ENCODE measurements at regions not wholly inside any gene's neighbourhood (a gene's known extent, or its start where the extent isn't known, plus 50 kb on each side); places are given as distances from the start of the nearest gene placed in this dataset.
"Not testable (repeated sequence)": the region's sequence is repeated elsewhere in the genome, so short reads cannot be mapped to it uniquely, and the experiment has no call there.

DNA sequence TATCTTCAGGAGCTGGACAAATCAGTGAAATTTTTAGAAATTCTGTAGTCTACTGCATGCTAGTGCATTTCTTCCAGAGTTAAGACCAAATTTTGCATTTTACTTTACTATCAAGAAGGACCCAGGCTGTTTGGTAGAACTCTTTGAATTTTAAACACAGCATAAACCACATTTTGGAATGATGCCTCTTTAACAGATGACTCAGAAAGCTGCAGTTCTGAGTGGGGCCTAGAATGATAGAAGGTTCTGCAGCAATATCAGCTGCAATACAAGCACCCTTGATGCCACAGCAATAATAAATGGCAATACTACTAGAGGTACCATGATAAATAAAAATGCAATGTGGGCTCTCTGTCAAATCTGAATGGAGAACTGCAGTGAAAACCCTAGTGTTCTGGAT is 198.7 kb downstream of the TMA16 start:
- DNase-seq (ENCODE audit: low spot score) = no peak

DNA sequence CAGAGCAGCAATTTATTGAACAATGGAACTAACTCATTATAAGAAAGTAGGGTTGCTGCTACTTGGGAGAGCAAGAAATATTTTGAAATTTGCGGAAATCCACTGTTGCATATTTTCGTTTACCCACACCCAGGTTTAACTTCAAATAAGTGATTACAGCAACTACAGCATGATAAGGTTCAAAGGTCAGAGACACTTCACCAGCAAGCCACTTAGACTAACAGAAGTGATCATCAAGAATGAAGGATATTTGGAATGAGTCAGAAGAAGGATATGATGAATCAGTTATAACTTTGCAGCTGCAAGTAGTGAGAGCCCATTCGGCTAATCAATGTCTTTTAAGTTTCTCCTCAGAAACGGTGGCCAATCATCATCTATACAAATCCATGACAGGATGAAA is 199.3 kb downstream of the TMA16 start:
- no peak for DNase-seq (ENCODE audit: low spot score)

DNA sequence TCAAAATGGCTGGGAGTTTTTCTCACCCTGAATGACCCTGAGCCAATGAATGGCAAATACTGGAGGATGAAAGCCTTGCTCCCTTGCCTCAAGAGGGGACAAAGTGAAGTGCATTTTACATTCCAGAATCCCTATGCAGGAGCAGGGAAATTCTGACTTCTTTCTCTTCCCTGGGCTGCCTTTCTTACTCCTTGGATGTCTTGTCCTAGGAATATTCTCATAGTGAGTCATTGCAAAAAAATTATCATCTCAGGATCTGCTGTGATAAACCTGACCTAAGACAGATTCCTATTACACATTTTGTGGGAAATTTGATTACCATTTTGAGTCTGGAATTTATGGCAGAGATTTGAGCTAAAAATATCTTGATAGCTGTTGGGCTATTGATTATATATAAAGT is 199.9 kb downstream of the TMA16 start:
- no peak for DNase-seq (ENCODE audit: low spot score)

DNA sequence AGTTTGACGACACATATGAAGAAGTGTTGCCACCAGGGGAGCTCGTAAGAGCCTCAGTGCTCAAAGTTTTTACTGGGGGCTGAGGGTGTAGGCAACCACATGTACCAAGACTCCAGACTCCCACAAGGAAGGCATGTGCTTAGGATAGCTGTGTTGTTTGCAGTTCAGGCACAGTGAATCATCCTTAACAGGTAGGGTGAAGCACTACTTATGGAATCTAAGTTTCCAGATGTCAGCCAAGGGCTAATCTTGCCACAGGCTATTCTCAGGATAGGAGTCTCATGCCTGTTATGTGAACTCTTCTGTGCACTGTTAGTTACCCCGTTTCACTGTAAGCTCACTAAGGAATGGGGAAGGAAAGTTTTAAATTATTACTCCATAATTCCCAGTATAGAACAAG is 202.6 kb downstream of the TMA16 start:
- DNase-seq (ENCODE audit: low spot score) = no peak

DNA sequence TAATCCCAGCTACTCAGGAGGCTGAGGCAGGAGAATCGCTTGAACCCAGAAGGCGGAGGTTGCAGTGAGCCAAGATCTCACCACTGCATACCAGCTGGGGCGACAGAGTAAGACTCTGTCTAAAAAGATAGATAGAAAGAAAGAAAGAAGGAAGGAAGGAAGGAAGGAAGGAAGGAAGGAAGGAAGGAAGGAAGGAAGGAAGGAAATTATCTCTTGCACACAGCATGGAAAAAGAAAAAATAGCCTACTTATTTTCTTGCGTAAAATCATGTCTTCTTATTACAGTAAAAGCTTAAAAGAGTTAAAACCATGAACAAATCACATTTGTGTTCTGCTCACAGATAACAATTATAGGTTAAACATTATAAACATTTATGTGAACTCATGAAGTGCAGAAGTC is 205.9 kb downstream of the TMA16 start:
- DNase-seq (ENCODE audit: low spot score) = not testable (repeated sequence)

DNA sequence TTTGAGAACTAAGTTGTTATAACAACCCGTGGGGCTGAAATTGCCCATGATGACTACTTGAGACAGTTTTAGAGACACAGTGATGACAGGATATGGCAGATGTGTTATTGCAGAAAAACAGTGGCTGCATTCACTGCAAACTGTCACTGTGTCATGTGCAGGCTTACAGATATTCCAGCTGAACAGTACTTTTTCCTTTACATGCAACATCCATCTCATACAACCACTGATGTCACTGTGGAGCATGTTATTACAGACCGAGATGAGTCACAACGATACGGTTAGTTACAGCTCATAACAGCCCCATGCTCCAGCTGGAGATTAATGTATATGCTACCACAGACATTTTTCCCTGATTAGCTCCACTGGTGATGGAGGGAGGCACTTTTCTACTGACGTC is 207.4 kb downstream of the TMA16 start:
- DNase-seq (ENCODE audit: low spot score) = no peak

DNA sequence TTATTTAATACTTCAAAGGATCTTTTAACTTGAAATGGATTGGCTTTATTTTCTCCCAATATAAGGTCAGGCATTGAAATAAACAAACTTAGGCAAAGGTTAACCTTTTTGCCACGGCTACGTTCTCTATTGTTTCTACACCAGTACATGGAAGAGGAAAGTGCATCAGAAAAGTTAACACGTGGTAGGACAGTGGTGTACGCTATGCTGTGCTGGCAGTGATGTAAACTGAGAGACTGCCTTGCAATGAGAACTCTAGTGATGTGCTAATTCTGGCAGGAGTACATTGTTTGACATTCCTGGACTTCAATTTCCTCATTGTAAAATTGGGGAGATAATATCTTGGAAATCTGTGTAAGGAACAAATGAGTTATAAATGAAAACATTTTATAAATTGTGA is 208.2 kb downstream of the TMA16 start:
- no peak for DNase-seq (ENCODE audit: low spot score)

DNA sequence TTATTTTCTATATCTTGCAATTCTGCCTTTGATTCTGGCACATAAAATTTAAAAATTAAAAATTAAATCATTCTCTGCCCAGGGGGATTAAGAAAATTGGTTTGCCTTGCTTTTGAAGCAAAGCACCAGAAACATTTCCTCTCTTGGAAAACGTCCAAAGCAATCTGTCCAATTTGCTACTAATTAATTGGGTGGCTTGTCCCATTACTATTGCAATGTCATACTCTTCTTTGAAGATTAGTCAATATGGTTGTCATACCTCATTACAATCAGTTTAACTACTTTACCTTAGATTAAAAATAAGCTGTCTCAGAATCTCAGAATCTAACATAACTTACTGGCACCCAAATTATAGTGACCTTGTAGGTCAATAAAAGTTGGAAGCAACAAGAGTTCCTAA is 208.8 kb downstream of the TMA16 start:
- no peak for DNase-seq (ENCODE audit: low spot score)

DNA sequence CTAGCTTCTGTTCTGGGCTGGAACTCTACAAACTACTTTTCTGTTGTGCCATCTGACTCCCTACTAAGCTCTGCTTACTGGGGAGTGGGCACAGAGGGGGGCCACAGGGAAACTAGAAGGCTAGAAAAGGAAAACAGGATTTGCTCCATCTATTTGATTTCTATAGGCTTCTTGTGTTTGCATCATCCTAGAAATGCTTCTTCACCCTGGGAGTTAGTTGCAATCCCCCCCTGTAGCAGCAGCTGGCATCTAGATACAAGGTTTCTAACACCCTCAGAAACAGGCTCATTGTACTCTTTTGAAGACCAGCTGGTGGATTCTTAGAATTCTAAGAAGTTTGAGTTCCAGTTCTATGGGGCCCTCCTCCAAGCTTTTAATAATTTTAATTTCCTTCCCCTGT is 213.4 kb downstream of the TMA16 start:
- no peak for DNase-seq (ENCODE audit: low spot score)

DNA sequence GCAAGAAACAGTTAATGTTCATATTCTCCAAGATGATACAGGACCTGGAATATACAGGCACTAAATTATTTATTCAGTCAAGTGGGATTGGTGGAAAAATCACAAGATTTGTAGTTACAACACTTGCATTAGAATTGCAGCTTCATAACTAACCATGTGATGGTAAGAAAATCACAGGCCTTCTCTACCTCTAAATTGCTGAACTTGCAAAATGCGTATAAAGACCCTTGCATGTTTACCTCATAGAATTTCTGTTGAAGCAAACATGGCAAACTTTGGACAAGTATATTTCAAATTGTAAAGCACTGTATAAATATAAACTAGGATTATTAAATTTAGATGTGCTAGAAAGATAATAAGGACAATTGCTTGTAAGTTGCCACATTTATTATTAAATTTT is 215.1 kb downstream of the TMA16 start:
- DNase-seq (ENCODE audit: low spot score) = no peak

DNA sequence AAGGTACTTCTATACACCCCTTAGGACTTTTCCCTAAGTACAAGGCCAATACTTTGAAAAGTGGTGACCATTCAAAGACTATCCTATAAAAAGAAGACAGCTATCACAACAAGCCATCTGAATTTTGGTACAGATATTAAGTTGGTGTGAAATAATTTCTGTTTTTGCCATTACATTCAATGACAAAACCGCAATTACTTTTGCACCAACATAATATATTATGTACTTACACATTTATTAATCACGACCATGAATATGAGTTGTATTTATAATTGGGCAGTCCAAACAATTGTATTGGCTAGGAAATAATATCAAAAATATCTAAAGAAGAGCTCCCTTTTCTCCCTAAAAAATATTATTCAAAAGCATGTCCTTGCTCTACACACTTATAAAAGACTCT is 215.7 kb downstream of the TMA16 start:
- no peak for DNase-seq (ENCODE audit: low spot score)

DNA sequence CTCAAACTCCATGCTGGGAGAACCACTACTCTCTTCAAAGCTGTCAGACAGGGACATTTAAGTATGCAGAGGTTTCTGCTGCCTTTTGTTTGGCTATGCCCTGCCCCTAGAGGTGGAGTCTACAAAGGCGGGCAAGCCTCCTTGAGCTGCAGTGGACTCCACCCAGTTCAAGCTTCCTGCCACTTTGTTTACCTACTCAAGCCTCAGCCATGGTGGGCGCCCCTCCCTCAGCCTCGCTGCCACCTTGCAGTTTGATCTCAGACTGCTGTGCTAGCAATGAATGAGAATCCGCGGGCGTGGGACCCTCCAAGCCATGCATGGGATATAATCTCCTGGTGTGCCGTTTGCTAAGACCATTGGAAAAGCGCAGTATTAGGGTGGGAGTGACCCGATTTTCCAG is 230.0 kb downstream of the TMA16 start:
- DNase-seq (ENCODE audit: low spot score) = not testable (repeated sequence)

DNA sequence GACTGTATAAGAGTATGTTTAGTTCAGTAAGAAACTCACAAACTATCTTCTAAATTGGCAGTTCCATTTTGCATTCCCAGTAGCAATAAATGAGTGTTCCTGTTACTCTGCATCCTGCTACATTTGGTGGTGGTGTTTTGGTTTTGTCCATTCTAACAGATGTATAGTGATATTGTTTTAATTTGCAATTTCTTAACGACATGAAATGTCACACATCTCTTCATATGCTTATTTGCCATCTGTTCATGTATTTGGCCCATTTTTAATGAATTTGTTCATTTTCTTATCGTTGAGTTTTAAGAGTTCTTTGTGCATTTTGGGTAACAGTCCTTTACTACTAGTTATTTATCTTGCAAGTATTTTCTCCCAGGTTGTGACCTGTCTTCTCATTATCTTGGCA is 232.2 kb downstream of the TMA16 start:
- no peak for DNase-seq (ENCODE audit: low spot score)

DNA sequence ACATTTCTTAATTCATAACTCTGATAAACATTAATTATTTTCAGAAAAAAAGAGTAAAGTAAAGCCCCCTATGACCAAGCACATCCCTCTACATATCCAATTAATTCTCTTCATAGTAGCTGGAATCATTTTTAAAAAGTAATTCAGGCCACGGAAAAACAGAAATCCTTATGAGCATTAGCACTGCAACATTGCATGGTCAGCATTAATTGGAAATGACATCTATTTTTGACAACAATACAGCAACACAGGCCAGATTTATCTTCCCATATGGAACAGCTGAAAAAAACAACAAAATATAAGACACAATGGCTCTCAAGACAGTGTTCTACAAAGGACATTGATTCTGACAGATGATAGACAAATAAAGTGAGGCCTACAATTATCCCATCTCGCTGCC is 236.6 kb downstream of the TMA16 start:
- DNase-seq (ENCODE audit: low spot score) = no peak

DNA sequence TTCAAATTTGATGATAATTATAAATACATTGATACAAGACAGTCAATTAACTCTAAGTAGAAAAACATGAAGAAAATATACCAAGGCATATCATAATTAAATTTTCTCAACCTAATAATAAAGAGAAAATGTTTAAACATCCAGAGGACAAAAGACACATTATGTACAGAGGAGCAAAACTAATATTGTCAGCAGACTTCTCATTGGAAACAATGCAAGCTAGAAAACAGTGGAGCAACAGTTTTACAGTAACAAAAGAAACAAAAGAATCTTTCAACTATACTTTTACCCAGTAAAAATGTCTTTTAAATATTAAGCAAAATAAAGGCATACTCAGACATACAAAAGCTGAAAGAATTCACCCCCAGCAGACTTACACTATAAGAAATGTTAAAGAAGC is 238.0 kb downstream of the TMA16 start:
- DNase-seq (ENCODE audit: low spot score) = no peak

DNA sequence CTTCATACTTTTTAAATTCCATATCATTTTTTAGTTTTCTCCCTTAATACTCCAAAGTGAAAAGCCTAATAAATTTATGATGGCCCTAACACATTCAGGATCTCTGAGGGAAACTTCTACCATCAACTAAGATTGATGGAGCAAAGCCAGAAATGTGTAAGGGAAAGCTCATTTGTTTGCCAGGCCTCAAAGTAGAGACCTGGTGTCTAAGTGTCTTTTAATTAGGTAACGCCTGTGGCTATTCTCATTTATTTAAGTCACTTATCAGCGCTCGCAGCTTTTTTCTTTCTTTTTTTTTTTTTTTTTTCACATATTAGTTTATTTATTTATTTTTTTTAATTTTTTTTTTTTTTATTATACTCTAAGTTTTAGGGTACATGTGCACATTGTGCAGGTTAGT is 242.4 kb downstream of the TMA16 start:
- no peak for DNase-seq (ENCODE audit: low spot score)

DNA sequence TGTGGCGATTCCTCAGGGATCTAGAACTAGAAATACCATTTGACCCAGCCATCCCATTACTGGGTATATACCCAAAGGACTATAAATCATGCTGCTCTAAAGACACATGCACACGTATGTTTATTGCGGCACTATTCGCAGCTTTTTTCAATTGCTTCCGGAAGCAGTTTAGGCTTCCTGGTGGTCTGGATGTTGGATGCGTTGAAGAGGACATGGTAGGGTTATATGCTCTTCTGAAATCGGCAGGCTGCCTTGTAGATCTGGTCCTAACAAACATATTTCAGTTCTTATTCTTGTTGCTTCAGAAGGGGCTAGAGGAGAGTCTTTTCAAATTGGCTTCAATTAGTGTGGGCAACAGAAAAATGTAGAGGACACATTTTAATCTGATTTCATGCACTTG is 243.4 kb downstream of the TMA16 start:
- not testable (repeated sequence) for DNase-seq (ENCODE audit: low spot score)

DNA sequence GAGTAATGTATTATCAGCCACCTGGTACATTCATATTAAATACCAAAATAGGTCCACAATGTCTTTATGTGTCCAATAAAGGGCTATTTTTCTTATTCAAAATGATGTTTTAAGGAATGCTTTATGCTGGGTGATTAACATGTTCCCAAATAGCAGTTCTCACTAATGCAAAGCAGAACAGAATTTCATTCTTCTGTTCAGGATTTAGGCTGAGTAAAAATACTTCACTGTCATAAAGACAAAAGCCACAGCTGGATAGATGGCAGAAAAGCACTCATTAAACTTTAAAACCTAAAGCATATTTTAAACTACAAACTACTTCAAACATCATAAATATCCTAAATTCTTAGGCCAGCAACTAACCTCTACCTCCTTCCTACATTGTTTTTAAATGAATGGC is 244.0 kb downstream of the TMA16 start:
- no peak for DNase-seq (ENCODE audit: low spot score)

DNA sequence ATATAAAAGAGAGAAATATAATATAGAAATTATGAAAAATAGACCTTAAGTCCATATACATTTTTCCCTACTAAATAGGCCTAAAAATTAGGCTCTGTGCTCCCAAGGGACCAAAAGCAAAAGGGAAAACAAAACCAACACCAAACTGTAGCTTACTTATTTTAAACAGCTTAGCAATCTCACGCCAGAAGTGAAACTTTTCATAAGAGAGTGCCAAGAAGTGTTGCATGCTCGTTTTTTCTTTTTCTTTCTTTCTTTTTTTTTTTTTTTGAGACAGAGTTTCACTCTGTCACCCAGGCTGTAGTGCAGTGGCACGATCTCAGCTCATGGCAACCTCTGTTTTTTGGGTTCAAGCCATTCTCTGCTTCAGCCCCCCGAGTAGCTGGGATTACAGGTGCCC is 250.4 kb downstream of the TMA16 start:
- no peak for DNase-seq (ENCODE audit: low spot score)

DNA sequence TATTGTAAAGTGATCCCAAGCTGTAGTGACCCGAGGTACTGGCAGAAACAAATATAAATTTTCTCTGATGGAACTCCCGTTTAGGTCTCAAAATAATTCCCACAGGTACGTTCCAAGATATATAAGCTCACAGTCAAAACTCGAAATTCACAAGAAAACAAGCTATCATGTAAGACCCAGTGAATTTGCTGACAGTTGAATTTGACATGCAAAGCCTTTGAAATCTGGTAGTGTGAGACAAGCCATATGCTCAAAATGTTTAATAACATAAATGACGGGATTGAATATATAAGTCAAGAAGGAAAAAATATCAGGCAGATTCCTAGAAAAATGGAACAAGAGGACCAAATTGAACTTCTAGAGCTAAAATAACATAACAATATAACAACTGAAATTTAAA is 252.8 kb downstream of the TMA16 start:
- no peak for DNase-seq (ENCODE audit: low spot score)

DNA sequence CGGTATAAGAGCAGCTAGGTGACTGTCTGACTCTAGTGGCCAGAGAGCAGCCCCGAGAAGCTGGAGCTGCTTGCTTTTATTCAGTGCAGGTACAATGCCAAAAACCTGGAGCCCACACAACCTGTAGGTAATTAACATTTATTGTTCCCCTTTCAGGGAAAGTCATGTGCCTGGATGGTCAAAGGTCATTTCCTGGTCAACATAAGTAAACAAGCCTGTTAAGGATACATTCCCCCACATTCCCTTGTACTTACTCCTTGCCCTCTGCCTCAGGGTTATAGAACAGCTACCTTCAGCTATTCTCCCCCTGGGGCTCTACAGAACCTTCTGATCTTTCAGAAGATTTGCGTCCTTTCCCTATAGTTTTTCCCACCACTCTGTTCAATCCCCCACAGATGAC is 253.4 kb downstream of the TMA16 start:
- no peak for DNase-seq (ENCODE audit: low spot score)

DNA sequence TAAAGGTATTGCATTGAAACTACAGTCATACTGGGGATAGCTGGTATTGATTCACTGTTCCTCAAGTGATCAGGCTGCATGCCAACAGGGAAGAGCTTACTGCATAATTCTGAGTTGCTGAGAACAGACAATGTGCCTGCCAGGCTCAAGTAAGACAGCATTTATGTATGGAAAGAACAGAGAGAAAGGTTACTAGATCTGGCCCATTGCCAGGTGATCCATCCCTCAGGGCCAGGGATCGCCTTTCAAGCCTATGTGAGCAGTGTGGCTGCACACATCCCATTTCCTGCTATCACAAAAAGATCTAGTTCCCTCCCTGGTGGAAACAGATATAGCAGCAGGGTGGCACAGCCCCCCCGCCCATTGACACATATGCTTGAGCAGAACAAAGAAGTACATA is 254.0 kb downstream of the TMA16 start:
- DNase-seq (ENCODE audit: low spot score) = peak; percentile 15

DNA sequence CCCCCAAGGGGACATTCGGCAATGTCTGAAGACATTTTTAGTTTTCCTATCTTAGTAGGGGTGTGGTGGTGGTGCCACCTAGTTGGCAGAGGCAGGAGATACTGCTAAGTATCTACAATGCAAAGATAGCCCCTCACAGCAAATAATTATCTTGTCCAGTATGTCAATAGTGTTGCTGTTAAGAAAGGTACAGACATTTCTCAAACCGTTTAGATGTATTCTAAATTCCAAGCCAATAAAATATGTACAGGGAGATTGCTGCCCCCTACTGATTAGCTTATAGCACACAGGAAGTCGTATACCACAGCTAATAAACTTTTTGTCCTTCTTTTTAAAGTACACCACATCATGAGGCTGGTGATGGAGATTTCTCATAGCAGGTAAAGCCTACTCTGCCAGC is 260.5 kb downstream of the TMA16 start:
- no peak for DNase-seq (ENCODE audit: low spot score)

DNA sequence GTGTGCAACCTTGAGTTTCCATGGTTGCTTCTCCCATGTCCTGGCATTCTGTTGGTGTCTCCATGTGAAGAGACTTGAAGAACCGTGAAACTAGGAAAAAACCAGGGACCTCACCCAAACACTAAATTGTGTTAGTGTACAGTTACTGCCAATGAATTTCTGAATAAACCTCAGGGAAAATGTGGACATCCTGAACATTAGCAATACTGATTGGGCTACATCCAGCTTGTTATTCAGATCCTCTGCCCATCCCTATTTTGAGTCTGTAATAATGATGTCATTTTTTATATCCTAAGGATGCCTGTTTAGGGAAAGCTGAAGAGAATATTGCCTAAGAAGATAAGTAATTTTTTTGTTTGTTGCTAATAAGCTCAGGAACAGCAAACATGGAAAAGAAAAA is 262.7 kb downstream of the TMA16 start:
- DNase-seq (ENCODE audit: low spot score) = no peak

DNA sequence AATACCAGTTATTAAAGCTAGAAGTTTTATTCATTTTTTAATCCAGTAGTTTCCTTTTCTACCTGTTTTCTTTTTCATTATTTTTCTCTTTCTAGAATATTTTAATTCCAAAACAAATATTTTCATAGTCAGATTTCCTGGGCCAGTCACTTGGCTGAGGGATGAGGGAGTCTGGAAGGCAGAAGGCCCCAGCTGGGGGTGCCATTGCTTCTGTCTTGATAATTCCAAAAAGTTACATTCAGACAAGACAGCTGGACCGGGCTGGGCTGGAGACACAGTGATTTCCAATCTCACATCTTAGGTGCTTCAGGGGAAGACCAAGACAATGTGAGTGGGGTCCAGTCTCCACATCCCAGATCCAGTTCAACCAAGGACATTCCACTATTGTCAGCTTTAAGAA is 263.5 kb downstream of the TMA16 start:
- DNase-seq (ENCODE audit: low spot score) = no peak
